ENCODE measurements at regions not wholly inside any gene's neighbourhood (a gene's known extent, or its start where the extent isn't known, plus 50 kb on each side); places are given as distances from the start of the nearest gene placed in this dataset.

GRCh38 chr2:23002234-23002633 is 382.7 kb upstream of the KLHL29 start:
- H3K27ac ChIP-seq (ENCODE audit: extremely low read depth, low read depth, low read length) = no peak overlapping the region
- no peaks in the 10 kb centered on the region for H3K4me1 ChIP-seq (ENCODE audit: control insufficient read depth, insufficient read depth, low read length)
- POLR2A ChIA-PET = no interaction called here
- TF ChIP-seq KLF8 (tag by site-specific recombination; IDR thresholded peaks at IDR 0.05) (no peak), ZNF473 (tag by site-specific recombination; IDR thresholded peaks at IDR 0.05) (no peak), ZBTB21 (tag by site-specific recombination; IDR thresholded peaks at IDR 0.05) (no peak)
- H3K36me3 ChIP-seq (ENCODE audit: control insufficient read depth in 2 of 2, insufficient read depth in 1 of 2, low read length in 2 of 2) = no peaks in the 10 kb centered on the region
- CTCF ChIA-PET = no interaction called here
- no peaks in the 10 kb centered on the region; the same call in 1 of the 2 replicates for H3K9me3 ChIP-seq (ENCODE audit: control insufficient read depth, insufficient read depth, low read depth, low read length)
- no peak overlapping the region for H3K4me3 ChIP-seq (ENCODE audit: low read depth, low read length)

- Histone ChIP-seq H3K4me1 (ENCODE audit: control insufficient read depth, insufficient read depth, low read length) (no peaks in the 10 kb centered on the region), H3K36me3 (ENCODE audit: control insufficient read depth in 2 of 2, insufficient read depth in 1 of 2, low read length in 2 of 2) (no peaks in the 10 kb centered on the region), H3K9me3 (ENCODE audit: control insufficient read depth, insufficient read depth, low read depth, low read length) (no peaks in the 10 kb centered on the region; the same call in 1 of the 2 replicates), H3K27ac (ENCODE audit: extremely low read depth, low read depth, low read length) (no peak overlapping the region), H3K4me3 (ENCODE audit: low read depth, low read length) (no peak overlapping the region)
- POLR2A ChIA-PET = no interaction called here
- CTCF ChIA-PET = interaction anchor here (0.6 kb wide), 1 partner anchor 356 kb away, joined by 3 read pairs; no protein-coding TSS in a partner anchor
- TF ChIP-seq ZNF624 (tag by site-specific recombination; IDR thresholded peaks at IDR 0.05) = no peak
- TF ChIP-seq MEIS1 (CRISPR knock-in tag; IDR thresholded peaks at IDR 0.05; ENCODE audit: borderline replicate concordance) = no peak
- TF ChIP-seq KLF8 (tag by site-specific recombination; IDR thresholded peaks at IDR 0.05) = no peak
- TF ChIP-seq ZNF121 (tag by site-specific recombination; IDR thresholded peaks at IDR 0.05) = no peak
- no peak for TF ChIP-seq KLF1 (tag by site-specific recombination; IDR thresholded peaks at IDR 0.05)
- no peak for TF ChIP-seq AEBP2 (tag by site-specific recombination; IDR thresholded peaks at IDR 0.05; ENCODE audit: borderline replicate concordance)
- TF ChIP-seq ZSCAN16 (tag by site-specific recombination; IDR thresholded peaks at IDR 0.05) = no peak
- TF ChIP-seq ZNF488 (tag by site-specific recombination; IDR thresholded peaks at IDR 0.05) = no peak
- TF ChIP-seq ZNF513 (tag by site-specific recombination; IDR thresholded peaks at IDR 0.05) = no peak
- no peak for TF ChIP-seq ZNF664 (tag by site-specific recombination; IDR thresholded peaks at IDR 0.05)
- TF ChIP-seq ZNF155 (tag by site-specific recombination; IDR thresholded peaks at IDR 0.05) = no peak
- no peak for TF ChIP-seq ZNF776 (tag by site-specific recombination; IDR thresholded peaks at IDR 0.05; ENCODE audit: borderline replicate concordance)
- TF ChIP-seq KLF17 (tag by site-specific recombination; IDR thresholded peaks at IDR 0.05) = no peak
Measured at GRCh38 chr2:23005469-23005868, 379.5 kb upstream of the KLHL29 start.

- ChIA-PET CTCF (no interaction called here), POLR2A (no interaction called here)
- H3K27ac ChIP-seq (ENCODE audit: extremely low read depth, low read depth, low read length) = no peak overlapping the region
- TF ChIP-seq ZIC2 (tag by site-specific recombination; IDR thresholded peaks at IDR 0.05) = no peak
- no peak for TF ChIP-seq ZNF549 (tag by site-specific recombination; IDR thresholded peaks at IDR 0.05)
- TF ChIP-seq ZNF366 (tag by site-specific recombination; conservative IDR thresholded peaks at IDR 0.05) = no peak
- no peak for TF ChIP-seq ZNF174 (tag by site-specific recombination; IDR thresholded peaks at IDR 0.05)
- no peak for TF ChIP-seq ZNF112 (tag by site-specific recombination; IDR thresholded peaks at IDR 0.05)
- TF ChIP-seq ZSCAN30 (tag by site-specific recombination; IDR thresholded peaks at IDR 0.05) = no peak
- TF ChIP-seq REPIN1 (tag by site-specific recombination; IDR thresholded peaks at IDR 0.05; ENCODE audit: low read depth) = no peak
- TF ChIP-seq ZNF792 (tag by site-specific recombination; IDR thresholded peaks at IDR 0.05) = no peak
- no peak for TF ChIP-seq GLI2 (tag by site-specific recombination; IDR thresholded peaks at IDR 0.05; ENCODE audit: borderline replicate concordance, low read depth)
- no peaks in the 10 kb centered on the region for H3K4me1 ChIP-seq (ENCODE audit: control insufficient read depth, insufficient read depth, low read length)
- no peaks in the 10 kb centered on the region; the same call in 1 of the 2 replicates for H3K9me3 ChIP-seq (ENCODE audit: control insufficient read depth, insufficient read depth, low read depth, low read length)
- no peaks in the 10 kb centered on the region for H3K36me3 ChIP-seq (ENCODE audit: control insufficient read depth in 2 of 2, insufficient read depth in 1 of 2, low read length in 2 of 2)
- H3K4me3 ChIP-seq (ENCODE audit: low read depth, low read length) = no peak overlapping the region
Measured at GRCh38 chr2:23007631-23008235, 377.2 kb upstream of the KLHL29 start.

Data from HEK293 (cell line).